PC-9 (cell line): ENCODE measurements at regions not wholly inside any gene's neighbourhood (a gene's known extent, or its start where the extent isn't known, plus 50 kb on each side); places are given as distances from the start of the nearest gene placed in this dataset.

ENCODE experiments used
- BruUV-seq: library from RNA; stranded (reverse); fragments of 400-500 nt; replicated peaks from 2 replicates; lab custom pipeline; 2021; lab: Mats Ljungman, UMichigan
- CTCF ChIA-PET: fragments of 300-600 bp; sonication (Branson Sonifier 250); formaldehyde crosslinking; loops from one replicate; lab custom pipeline; 2022; ENCODE audit warnings: antibody characterized with exemption; lab: Charles Lee
- POLR2A ChIA-PET: fragments of 300-600 bp; sonication (Branson Sonifier 250); formaldehyde crosslinking; loops from one replicate; lab custom pipeline; 2022; ENCODE audit warnings: antibody characterized with exemption; ENCODE audit not compliant: unreplicated experiment; lab: Charles Lee
- DNase-seq, 2 experiments: peaks; one replicate each; pipeline versions ENCODE4 v3.0.0 to v3.0.0-alpha.2; 2015 to 2022; ENCODE audit warnings: mixed read lengths in 1 of 2
- H2AFZ ChIP-seq: fragments of 200-600 bp; sonication (generic); 2 replicates; pipeline ENCODE4 v1.8.1; 2017; ENCODE audit warnings: antibody characterized with exemption
- H3F3A ChIP-seq: fragments of 200-600 bp; sonication (generic); 2 replicates; pipeline ENCODE4 v1.8.1; 2017; ENCODE audit warnings: antibody characterized with exemption, mild to moderate bottlenecking, low read depth; ENCODE audit not compliant: insufficient read depth
- H3K27ac ChIP-seq: fragments of 200-600 bp; sonication (generic); 2 replicates; pipeline ENCODE4 v1.6.1; 2016; ENCODE audit warnings: mixed run types
- H3K27me3 ChIP-seq: fragments of 200-600 bp; sonication (generic); 2 replicates; pipeline ENCODE4 v1.6.1; 2016; ENCODE audit warnings: low read depth, mixed run types; ENCODE audit not compliant: insufficient read depth
- H3K36me3 ChIP-seq: fragments of 200-600 bp; sonication (generic); 2 replicates; pipeline ENCODE4 v1.6.1; 2016; ENCODE audit warnings: low read depth, mixed run types
- H3K4me1 ChIP-seq: fragments of 200-600 bp; sonication (generic); replicated peaks from 2 replicates; pipeline ENCODE4 v1.6.1; 2016; ENCODE audit warnings: mixed run types; ENCODE audit not compliant: insufficient read depth
- H3K4me2 ChIP-seq: fragments of 200-600 bp; sonication (generic); 2 replicates; pipeline ENCODE4 v1.6.1; 2017; ENCODE audit warnings: mixed run types
- H3K4me3 ChIP-seq: fragments of 200-600 bp; sonication (generic); 2 replicates; pipeline ENCODE4 v1.6.1; 2016; ENCODE audit warnings: mixed run types
- H3K79me2 ChIP-seq: fragments of 200-600 bp; sonication (generic); 2 replicates; pipeline ENCODE4 v1.6.1; 2017; ENCODE audit warnings: low read depth, mixed run types
- H3K9me2 ChIP-seq: fragments of 200-600 bp; sonication (generic); 2 replicates; pipeline ENCODE4 v1.8.1; 2017; ENCODE audit warnings: mild to moderate bottlenecking; ENCODE audit not compliant: insufficient read depth
- H3K9me3 ChIP-seq: fragments of 200-600 bp; sonication (generic); 2 replicates; pipeline ENCODE4 v1.8.1; 2016; ENCODE audit warnings: low read depth; ENCODE audit not compliant: insufficient read depth
- H4K20me1 ChIP-seq: fragments of 200-600 bp; sonication (generic); 2 replicates; pipeline ENCODE4 v1.8.1; 2017; ENCODE audit not compliant: insufficient read depth
- CTCF ChIP-seq: fragments of 200-600 bp; sonication (generic); conservative IDR thresholded peaks from 2 replicates; pipeline ENCODE4 v1.6.1; 2017; ENCODE audit warnings: mixed run types, antibody characterized with exemption, mild to moderate bottlenecking, moderate library complexity
- EZH2 ChIP-seq: fragments of 200-600 bp; sonication (generic); IDR thresholded peaks from 2 replicates; pipeline ENCODE4 v1.8.0; 2017; ENCODE audit warnings: antibody characterized with exemption, low read depth
- intact Hi-C: fragments of 100-400 bp; cut with micrococcal nuclease; formaldehyde crosslinking; loops from one replicate; pipeline ENCODE4 v1.10.0; 2022; ENCODE audit not compliant: unreplicated experiment

GRCh38 chr10:131804551-131805295 is 96.1 kb upstream of the PPP2R2D start:
- DNase-seq = no peak
- CTCF ChIA-PET = no interaction called here
- Histone ChIP-seq H3K27ac (no peak overlapping the region), H3K27me3 (peaks cover 86% of the 10 kb centered on the region), H2AFZ (no peak overlapping the region), H3K9me3 (no peaks in the 10 kb centered on the region), H3K79me2 (no peaks in the 10 kb centered on the region), H4K20me1 (no peaks in the 10 kb centered on the region), H3K4me1 (no peaks in the 10 kb centered on the region), H3K9me2 (no peaks in the 10 kb centered on the region), H3F3A (no peaks in the 10 kb centered on the region), H3K4me3 (no peak overlapping the region), H3K4me2 (no peak overlapping the region), H3K36me3 (no peaks in the 10 kb centered on the region)
- TF ChIP-seq EZH2 = no peak
- intact Hi-C loops = no loop called here
- no TSS peak for BruUV-seq
- POLR2A ChIA-PET = no interaction called here

- CTCF ChIA-PET = no interaction called here
These were observed 95.1 kb upstream of the PPP2R2D start for GRCh38 chr10:131805696-131806095.

GRCh38 chr10:131806146-131806545 is 94.7 kb upstream of the PPP2R2D start:
- H3K4me3 ChIP-seq = no peak overlapping the region
- no peak for TF ChIP-seq EZH2
- no peak for TF ChIP-seq CTCF
- no TSS peak for BruUV-seq
- CTCF ChIA-PET = no interaction called here
- no peaks in the 10 kb centered on the region for H3K4me1 ChIP-seq
- H3K36me3 ChIP-seq = no peaks in the 10 kb centered on the region
- no peaks in the 10 kb centered on the region for H3F3A ChIP-seq
- H2AFZ ChIP-seq = no peak overlapping the region
- H4K20me1 ChIP-seq = no peaks in the 10 kb centered on the region
- no peaks in the 10 kb centered on the region for H3K9me2 ChIP-seq
- no peak overlapping the region for H3K27ac ChIP-seq
- POLR2A ChIA-PET = no interaction called here
- H3K79me2 ChIP-seq = no peaks in the 10 kb centered on the region
- no peak for DNase-seq
- H3K9me3 ChIP-seq = no peaks in the 10 kb centered on the region
- intact Hi-C loops = no loop called here
- H3K27me3 ChIP-seq = peaks cover 85% of the 10 kb centered on the region
- no peak overlapping the region for H3K4me2 ChIP-seq

More at GRCh38 chr10:131805696-131806095, 95.1 kb upstream of the PPP2R2D start:
- no peak overlapping the region for H3K4me2 ChIP-seq
- no peak overlapping the region for H2AFZ ChIP-seq
- intact Hi-C loops = no loop called here
- H3K27ac ChIP-seq = no peak overlapping the region
- H4K20me1 ChIP-seq = no peaks in the 10 kb centered on the region
- no peaks in the 10 kb centered on the region for H3K9me2 ChIP-seq
- H3K36me3 ChIP-seq = no peaks in the 10 kb centered on the region
- H3F3A ChIP-seq = no peaks in the 10 kb centered on the region
- no peak for DNase-seq
- H3K9me3 ChIP-seq = no peaks in the 10 kb centered on the region
- no peaks in the 10 kb centered on the region for H3K79me2 ChIP-seq
- TF ChIP-seq CTCF (no peak), EZH2 (no peak)
- BruUV-seq = no TSS peak
- no peak overlapping the region for H3K4me3 ChIP-seq
- peaks cover 85% of the 10 kb centered on the region for H3K27me3 ChIP-seq
- no peaks in the 10 kb centered on the region for H3K4me1 ChIP-seq
- POLR2A ChIA-PET = no interaction called here
